Activated gamma-delta T cell (primary cell): ENCODE measurements at regions not wholly inside any gene's neighbourhood (a gene's known extent, or its start where the extent isn't known, plus 50 kb on each side); places are given as distances from the start of the nearest gene placed in this dataset.

Experiments used
- DNase-seq: peaks from one replicate; lab custom pipeline; 2025; lab: John Stamatoyannopoulos, UW

- no peak for DNase-seq
Observed at GRCh38 chr15:69530991-69531664, 78.5 kb downstream of the RPLP1 start.

GRCh38 chr15:69531665-69532027 is 79.0 kb downstream of the RPLP1 start:
- no peak for DNase-seq

DNA sequence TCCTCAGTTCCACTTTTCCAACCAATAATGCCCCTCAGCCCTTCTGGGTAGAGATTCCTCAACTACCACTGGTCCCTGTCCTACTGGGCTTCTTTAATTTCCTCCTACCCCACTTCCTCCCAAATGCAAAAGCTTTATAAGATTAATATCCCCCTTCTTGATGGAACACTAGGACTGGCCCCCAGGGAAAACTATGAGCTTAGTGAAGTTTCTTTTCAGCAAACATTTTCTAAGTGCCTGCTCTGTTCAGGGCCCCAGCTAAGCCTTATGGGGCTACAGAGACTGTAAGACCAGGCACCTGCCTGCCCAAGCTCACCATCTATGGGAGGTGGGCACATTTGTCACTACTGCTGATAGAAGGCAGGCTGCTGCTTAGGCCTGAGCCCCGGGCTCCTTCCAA is 79.4 kb downstream of the RPLP1 start:
- DNase-seq, result no peak

GRCh38 chr15:69532856-69533255 is 80.2 kb downstream of the RPLP1 start:
- no peak for DNase-seq

DNA sequence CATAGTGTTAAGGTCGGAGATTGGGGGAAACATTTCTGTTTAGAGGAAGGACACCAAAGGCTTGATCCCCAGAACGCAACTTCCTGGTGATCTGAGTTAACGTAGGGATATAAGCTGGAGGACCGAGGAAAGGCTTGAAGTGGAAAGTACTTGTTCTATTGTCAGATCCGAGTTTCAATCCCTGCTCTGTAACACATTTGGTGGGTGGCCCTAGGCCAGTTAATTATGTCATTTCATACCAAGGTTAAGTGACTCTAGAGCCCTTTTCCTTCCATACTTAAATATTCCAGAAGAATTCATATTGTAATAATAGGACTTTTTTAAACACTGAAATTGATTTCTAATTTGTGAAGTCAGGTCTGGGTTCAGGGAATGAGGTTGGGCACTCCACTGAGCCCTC is 80.9 kb downstream of the RPLP1 start:
- DNase-seq, result no peak

- DNase-seq, result no peak
Observed at GRCh38 chr15:69535101-69535638, 82.6 kb downstream of the RPLP1 start.

GRCh38 chr15:69535998-69536397 is 83.4 kb downstream of the RPLP1 start:
- no peak for DNase-seq

DNA sequence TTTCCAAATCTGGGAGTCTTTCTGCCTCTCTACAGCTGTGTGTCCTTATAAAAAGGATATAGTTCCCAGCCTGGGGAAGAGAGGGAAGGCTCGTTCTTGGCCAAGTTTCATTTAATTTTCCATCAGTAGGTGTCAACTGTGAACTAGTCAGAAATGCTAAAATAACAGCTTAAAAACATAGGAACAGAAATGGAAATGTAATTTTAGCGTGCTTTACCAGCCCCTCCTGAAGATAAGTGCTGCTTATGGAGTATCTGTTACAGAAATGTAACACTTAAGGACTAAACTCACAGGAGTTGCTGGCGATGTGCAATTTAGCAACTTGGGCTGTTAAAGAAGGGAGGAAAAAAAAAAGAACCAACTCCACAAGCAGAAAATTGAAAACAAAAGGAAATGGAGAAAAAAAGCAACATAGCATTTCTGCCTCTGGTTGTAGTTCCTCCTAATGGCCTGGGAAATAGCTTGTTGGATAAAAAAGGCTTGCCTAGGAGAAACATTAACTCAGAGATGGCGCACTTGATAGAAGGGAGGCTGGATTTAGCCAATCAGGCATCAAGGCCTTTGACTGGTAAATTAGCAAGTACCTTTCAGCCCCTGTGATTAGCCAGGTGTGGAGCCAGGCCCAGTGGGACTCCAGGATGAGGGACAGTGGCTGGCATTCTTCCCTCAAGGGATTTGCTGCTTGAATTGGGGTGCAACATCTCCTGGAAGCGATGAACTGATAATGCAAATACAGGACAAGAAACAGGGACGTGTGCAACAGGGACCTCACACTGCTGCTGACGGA is 84.3 kb downstream of the RPLP1 start:
- DNase-seq, result no peak

DNA sequence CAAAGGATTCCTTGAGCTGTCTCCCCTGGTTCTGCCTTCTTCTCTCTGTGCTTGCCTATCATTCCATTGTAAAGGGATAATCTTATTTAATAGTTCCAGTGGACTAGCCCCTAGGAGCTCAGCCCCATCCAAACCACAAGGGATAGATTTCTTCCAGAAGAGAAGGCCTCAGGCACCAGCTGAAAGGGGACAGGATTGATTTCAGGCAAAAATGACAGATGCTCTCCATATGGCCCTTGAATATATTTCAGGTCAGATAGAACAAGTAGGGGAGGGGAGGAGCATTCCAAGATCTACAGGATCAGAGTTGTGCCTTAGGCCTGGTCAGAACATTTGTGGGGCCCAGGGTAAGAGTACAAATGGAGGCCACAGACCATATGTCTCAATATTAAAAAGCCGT is 85.3 kb downstream of the RPLP1 start:
- no peak for DNase-seq

DNA sequence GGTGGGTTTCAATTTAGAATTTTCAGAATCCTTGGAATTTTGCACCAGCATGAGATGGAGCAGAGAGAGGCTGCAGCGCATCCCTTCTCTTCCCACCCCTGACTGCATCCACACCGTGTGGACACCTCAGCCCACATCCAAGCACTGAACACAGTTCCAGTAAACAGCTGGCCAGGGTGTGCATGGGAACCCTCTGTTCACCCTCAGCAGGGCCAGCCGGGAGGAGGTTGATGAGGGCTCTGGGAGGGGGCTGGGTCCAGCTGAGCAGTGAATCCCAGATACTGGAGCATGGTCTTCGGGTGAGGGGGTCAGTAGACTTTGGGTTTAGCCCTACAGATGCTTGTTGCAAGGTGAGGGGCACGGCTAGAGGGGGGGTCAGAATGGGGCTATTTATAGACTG is 85.8 kb downstream of the RPLP1 start:
- no peak for DNase-seq

DNA sequence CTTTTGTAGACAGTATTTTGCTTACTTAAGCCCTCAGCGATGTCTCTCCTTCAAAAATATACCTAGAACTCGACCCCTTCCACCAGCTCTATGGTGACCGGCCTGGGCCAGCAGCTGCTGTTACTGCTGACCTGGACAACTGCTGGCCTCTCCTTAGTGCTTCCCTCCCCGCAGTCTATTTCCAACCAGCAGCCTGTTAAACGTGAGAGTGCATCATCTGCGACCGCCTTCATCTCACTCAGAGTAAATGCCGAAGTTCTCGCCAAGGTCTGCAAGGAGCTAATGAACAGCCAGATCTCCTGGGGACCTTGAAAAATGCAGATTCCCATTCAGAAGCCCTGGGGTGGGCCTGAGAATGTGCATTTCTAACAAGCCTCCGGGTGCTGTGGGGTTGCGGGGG is 86.7 kb downstream of the RPLP1 start:
- DNase-seq, result no peak

- DNase-seq, result no peak
Observed at GRCh38 chr15:69540622-69541021, 88.0 kb downstream of the RPLP1 start.

DNA sequence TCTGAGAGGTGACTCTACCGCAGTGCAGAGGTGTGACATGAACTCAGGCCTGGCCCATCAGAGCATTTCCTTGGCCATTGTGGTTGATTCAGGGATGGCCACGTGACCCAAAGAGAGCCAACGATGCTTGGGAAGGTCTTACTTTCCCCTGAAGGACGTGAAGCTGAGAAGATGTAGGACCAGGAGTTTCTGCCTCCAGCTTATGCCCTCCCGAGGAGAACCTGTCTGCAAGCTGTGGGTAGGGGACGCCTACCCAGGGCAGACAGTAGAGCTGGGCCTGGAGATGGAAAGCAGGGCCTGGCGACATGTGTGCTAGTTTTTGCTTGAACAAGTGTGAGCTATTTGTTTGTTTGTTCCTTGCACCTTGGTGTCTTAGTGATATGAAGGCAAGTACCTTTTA is 89.4 kb downstream of the RPLP1 start:
- DNase-seq, result no peak

DNA sequence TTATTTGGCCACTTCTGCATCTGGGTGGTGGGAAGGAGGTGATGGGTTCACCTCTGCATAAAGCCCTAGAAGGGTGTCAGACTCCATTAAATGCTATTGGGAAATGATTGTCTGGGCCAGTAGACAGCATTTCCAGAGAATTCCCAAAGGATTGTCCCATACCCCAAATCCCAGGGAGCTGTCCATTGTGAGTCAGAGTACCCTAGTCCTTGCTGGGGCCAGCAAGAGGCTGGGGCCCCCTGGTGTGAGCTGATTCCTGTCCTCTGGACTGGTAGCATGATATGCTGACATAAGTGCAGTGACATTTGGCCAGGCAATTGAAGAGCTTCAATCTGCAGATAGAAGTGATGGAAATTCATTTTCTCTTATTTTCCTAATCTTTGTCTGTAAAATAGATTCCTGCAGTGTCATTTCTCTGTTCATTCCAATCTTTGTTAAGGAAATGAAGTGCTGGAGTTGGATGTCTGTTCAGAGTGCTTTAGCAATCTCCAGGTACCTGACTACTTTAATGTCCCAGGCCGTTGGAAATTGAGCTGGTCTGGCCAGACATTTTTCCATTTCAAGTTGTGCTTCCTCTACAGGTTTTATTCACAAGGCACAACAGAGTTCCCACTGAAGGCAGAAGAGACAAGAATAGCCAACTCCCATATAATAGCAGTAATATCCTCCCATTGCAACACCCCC is 91.2 kb downstream of the RPLP1 start:
- no peak for DNase-seq

GRCh38 chr15:69544365-69545113 is 91.9 kb downstream of the RPLP1 start:
- no peak for DNase-seq

DNA sequence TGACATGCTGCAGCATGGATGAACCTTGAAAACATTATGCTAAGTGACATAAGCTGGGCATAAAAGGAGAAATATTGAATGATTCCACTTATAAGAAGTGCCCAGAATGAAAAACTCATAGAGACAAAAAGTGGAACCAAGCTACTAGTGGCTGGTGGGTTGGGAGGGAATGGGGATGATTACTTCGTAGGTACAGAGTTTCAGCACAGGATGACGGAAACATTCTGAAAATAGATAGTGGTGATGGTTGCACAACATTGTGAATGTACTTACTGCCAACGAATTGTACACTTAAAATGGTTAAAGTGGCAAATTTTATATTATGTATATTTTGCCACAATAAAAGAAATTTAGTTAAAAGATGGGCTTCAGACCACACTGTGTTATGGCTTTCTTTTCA is 93.6 kb downstream of the RPLP1 start:
- DNase-seq, result no peak

GRCh38 chr15:69548395-69549180 is 96.0 kb downstream of the RPLP1 start:
- no peak for DNase-seq

DNA sequence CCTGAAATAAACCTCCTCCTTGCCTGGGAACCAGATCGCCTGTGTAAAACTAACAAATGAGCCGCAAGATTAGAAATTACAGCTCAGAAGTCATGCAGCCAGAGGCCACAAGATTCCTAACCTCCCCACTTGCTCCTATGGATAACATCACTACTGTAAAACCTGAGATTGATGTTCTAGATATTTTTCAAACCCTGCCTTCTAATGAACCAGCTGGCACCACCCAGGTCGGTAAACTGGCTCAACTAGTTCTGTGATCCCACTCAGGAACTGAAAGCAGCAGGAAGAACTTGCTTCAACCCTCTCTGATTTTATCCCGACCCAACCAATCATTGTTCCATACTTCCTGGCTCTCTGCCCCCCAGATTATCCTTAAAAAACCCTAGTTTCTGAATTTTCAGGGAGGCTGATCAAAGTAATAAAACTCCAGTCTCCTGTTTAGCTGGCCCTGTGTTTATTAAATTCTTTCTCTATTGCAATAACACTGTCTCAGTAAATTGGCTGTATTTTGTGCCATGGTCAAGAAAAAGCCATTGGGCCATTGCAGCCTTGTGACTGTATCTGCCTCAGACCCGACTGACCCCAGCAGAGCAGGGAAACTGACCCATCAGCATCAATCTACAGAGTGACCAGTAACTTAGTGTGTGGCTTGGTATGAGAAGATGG is 98.9 kb downstream of the RPLP1 start:
- no peak for DNase-seq

DNA sequence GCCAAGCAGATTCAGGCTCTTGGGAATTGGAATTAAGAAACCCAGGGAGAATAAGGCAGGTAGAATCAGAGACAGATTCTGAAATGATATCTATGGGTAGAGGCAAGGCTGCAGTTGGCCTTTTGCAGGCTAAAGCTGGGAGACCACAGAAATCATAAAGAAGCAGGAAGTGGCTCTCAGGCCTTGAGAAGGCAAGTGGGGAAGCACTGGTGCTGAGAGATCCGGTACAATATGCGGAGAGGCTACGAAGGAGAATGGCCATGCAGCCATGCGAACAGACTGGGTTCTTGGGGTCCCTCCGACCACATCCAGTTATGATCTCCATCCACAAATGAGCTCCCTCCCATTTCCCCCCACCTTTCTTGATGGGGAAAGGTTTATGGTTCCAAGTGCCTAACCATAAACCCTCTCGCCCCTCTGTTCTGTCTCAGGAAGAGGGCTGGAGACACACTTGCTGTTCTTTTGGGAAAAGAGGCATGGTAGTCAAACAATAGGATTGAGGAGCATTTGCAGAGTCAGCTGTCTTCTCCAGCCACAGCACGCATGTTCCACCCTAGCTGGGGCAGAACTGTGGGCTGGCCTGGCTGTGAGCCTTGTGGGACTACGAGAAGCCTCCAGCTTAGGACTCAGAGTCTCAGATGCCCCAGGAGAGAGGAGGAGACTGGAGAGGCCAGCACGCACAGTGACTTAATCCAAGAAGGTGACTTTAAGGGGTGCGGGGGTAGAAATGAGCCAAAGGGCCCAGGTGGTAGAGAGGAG is 99.6 kb downstream of the RPLP1 start:
- DNase-seq, result no peak

DNA sequence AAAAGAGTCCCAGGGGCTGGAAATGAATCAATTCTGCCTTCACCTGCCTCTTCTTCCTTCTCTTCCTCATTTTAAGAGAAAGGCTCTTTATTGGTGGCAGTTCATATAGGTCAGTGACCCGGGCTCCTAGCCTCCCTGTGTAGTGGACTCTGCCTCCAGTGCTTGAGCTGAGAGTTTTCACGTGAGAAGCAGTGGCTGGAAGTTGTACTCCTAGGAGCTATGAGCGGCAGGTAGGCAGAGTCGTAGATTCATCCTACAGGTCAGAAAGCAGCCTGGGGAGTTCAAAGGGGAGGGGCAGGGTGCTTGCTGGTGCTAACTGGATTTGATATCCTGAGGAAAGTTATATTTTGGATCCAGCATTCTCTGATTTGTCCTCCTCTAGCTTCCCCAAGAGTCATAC is 101.1 kb downstream of the RPLP1 start:
- DNase-seq, result no peak
